WTC11 (cell line): ENCODE measurements at regions not wholly inside any gene's neighbourhood (a gene's known extent, or its start where the extent isn't known, plus 50 kb on each side); places are given as distances from the start of the nearest gene placed in this dataset.

Experiments used
- ATAC-seq: fragments of 200-7000 bp; cut with Tn5 transposase; 2 replicates; pipeline ENCODE4 v1.10.0; 2021; ENCODE audit warnings: mild to moderate bottlenecking, moderate library complexity
- CTCF ChIA-PET: fragments of 300-600 bp; sonication (Branson Sonifier 250); formaldehyde crosslinking; loops from one replicate; lab custom pipeline; 2021; ENCODE audit warnings: antibody characterized with exemption; lab: Charles Lee
- POLR2A ChIA-PET: fragments of 350-600 bp; sonication (Branson Sonifier 250); formaldehyde crosslinking; loops from one replicate; lab custom pipeline; 2021; ENCODE audit warnings: antibody characterized with exemption; lab: Charles Lee
- DNase-seq: peaks from one replicate; pipeline ENCODE4 v3.0.0; 2021; ENCODE audit warnings: low spot score
- H3K27ac Mint-ChIP-seq: 2 replicates; pipeline ENCODE4 v1.8.0; 2021; ENCODE audit warnings: mixed read lengths
- H3K27me3 Mint-ChIP-seq: 2 replicates; pipeline ENCODE4 v1.8.0; 2021; ENCODE audit warnings: low read depth, mild to moderate bottlenecking, moderate library complexity, mixed read lengths
- H3K36me3 Mint-ChIP-seq: 2 replicates; pipeline ENCODE4 v1.8.0; 2021; ENCODE audit warnings: mixed read lengths
- H3K4me1 Mint-ChIP-seq: 2 replicates; pipeline ENCODE4 v1.8.0; 2022; ENCODE audit warnings: mixed read lengths
- H3K4me3 Mint-ChIP-seq: 2 replicates; pipeline ENCODE4 v1.8.0; 2021; ENCODE audit warnings: mild to moderate bottlenecking, moderate library complexity, mixed read lengths
- H3K9me3 Mint-ChIP-seq: 2 replicates; pipeline ENCODE4 v1.8.0; 2021; ENCODE audit warnings: mixed read lengths
- ARID4B ChIP-seq: sonication (generic); formaldehyde crosslinking; IDR thresholded peaks from 2 replicates; pipeline ENCODE4 v1.8.0; 2023; ENCODE audit warnings: missing genetic modification reagents, mild to moderate bottlenecking, borderline replicate concordance
- E2F1 ChIP-seq: sonication (generic); formaldehyde crosslinking; IDR thresholded peaks from 2 replicates; pipeline ENCODE4 v1.8.0; 2022; ENCODE audit warnings: mild to moderate bottlenecking, missing genetic modification reagents
- EMX1 ChIP-seq: fragments of 250-450 bp; sonication (Bioruptor Pico); IDR thresholded peaks from 2 replicates; pipeline ENCODE4 v1.8.0; 2021; ENCODE audit warnings: mild to moderate bottlenecking
- FOXJ3 ChIP-seq: sonication (generic); formaldehyde crosslinking; IDR thresholded peaks from 2 replicates; pipeline ENCODE4 v1.9.0; 2021; ENCODE audit warnings: missing genetic modification reagents, mild to moderate bottlenecking, borderline replicate concordance
- FOXP1 ChIP-seq: sonication (generic); formaldehyde crosslinking; IDR thresholded peaks from 2 replicates; pipeline ENCODE4 v1.8.0; 2022; ENCODE audit warnings: missing genetic modification reagents, mild to moderate bottlenecking, moderate library complexity, borderline replicate concordance
- FOXP4 ChIP-seq: sonication (generic); formaldehyde crosslinking; IDR thresholded peaks from 2 replicates; pipeline ENCODE4 v1.8.0; 2022; ENCODE audit warnings: mild to moderate bottlenecking, missing genetic modification reagents
- IRF2 ChIP-seq: sonication (generic); formaldehyde crosslinking; IDR thresholded peaks from 2 replicates; pipeline ENCODE4 v1.8.0; 2022; ENCODE audit warnings: low read depth, missing genetic modification reagents, borderline replicate concordance
- NFE2L1 ChIP-seq: sonication (generic); formaldehyde crosslinking; IDR thresholded peaks from 2 replicates; pipeline ENCODE4 v1.8.1; 2023; ENCODE audit warnings: missing genetic modification reagents
- PRRX2 ChIP-seq: fragments of 250-450 bp; sonication (Bioruptor Pico); IDR thresholded peaks from 2 replicates; pipeline ENCODE4 v1.8.0; 2021; ENCODE audit warnings: mild to moderate bottlenecking
- SMAD3 ChIP-seq: sonication (generic); formaldehyde crosslinking; IDR thresholded peaks from 2 replicates; pipeline ENCODE4 v1.8.0; 2022; ENCODE audit warnings: missing genetic modification reagents, mild to moderate bottlenecking, borderline replicate concordance
- TEAD1 ChIP-seq: sonication (generic); formaldehyde crosslinking; IDR thresholded peaks from 2 replicates; pipeline ENCODE4 v1.8.0; 2022; ENCODE audit warnings: mild to moderate bottlenecking, missing genetic modification reagents
- TP53 ChIP-seq: sonication (generic); formaldehyde crosslinking; IDR thresholded peaks from 2 replicates; pipeline ENCODE4 v1.8.1; 2023; ENCODE audit warnings: mild to moderate bottlenecking, missing genetic modification reagents
- ZNF416 ChIP-seq: fragments of 250-450 bp; sonication (Bioruptor Pico); IDR thresholded peaks from 2 replicates; pipeline ENCODE4 v1.9.0; 2021; ENCODE audit warnings: mild to moderate bottlenecking, inconsistent platforms
- ZNF532 ChIP-seq: fragments of 250-450 bp; sonication (Bioruptor Pico); IDR thresholded peaks from 2 replicates; pipeline ENCODE4 v1.9.0; 2021; ENCODE audit warnings: mild to moderate bottlenecking, borderline replicate concordance
- ZNF671 ChIP-seq: fragments of 250-450 bp; sonication (Bioruptor Pico); IDR thresholded peaks from 2 replicates; pipeline ENCODE4 v1.8.0; 2021; ENCODE audit warnings: mild to moderate bottlenecking
- TF ChIP-seq, protein P1 (sequence below): sonication (generic); formaldehyde crosslinking; IDR thresholded peaks from 2 replicates; pipeline ENCODE4 v1.8.1; 2023; ENCODE audit warnings: mild to moderate bottlenecking, missing genetic modification reagents
- TF ChIP-seq, protein P2 (sequence below): fragments of 250-450 bp; sonication (Bioruptor Pico); IDR thresholded peaks from 2 replicates; pipeline ENCODE4 v1.8.0; 2021; ENCODE audit warnings: mild to moderate bottlenecking

DNA sequence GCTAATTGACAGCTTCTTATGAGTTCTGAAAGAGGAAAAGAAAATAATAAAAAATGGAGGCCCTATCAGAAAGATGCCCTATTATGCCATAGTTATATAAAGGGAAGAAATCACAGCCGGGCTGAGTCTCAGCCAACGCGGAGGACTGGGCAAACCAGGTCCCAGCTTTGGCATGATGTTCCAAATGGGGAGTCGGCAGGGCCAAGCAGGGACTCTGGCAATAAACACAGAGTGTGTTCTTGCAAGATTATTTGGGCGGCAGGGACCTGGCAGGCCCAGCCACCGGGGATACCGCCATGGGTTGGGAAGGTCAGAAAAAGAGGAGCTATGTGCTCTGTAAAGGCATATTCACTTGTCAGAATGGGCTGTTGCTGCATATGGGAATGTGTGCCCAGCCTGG, 694.9 kb downstream of the BCL11A start:
- Mint-ChIP-seq H3K9me3 (peaks cover 34% of the 10 kb centered on the region), H3K36me3 (peaks cover 18% of the 10 kb centered on the region), H3K27me3 (no peaks in the 10 kb centered on the region), H3K4me1 (no peaks in the 10 kb centered on the region), H3K27ac (no peak overlapping the region), H3K4me3 (no peak overlapping the region)
- POLR2A ChIA-PET, result no interaction called here
- no peak for TF ChIP-seq NFE2L1 (CRISPR knock-in tag)
- no peak for TF ChIP-seq ZNF671
- TF ChIP-seq, protein P1, sequence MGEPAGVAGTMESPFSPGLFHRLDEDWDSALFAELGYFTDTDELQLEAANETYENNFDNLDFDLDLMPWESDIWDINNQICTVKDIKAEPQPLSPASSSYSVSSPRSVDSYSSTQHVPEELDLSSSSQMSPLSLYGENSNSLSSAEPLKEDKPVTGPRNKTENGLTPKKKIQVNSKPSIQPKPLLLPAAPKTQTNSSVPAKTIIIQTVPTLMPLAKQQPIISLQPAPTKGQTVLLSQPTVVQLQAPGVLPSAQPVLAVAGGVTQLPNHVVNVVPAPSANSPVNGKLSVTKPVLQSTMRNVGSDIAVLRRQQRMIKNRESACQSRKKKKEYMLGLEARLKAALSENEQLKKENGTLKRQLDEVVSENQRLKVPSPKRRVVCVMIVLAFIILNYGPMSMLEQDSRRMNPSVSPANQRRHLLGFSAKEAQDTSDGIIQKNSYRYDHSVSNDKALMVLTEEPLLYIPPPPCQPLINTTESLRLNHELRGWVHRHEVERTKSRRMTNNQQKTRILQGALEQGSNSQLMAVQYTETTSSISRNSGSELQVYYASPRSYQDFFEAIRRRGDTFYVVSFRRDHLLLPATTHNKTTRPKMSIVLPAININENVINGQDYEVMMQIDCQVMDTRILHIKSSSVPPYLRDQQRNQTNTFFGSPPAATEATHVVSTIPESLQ (CRISPR knock-in tag), result no peak
- CTCF ChIA-PET, result no interaction called here
- ATAC-seq, result no peak
- no peak for DNase-seq

GRCh38 chr2:59857109-59857508, 696.3 kb downstream of the BCL11A start:
- DNase-seq, result no peak
- Mint-ChIP-seq H3K4me3 (no peak overlapping the region), H3K27me3 (no peaks in the 10 kb centered on the region), H3K27ac (no peak overlapping the region), H3K36me3 (peaks cover 11% of the 10 kb centered on the region), H3K4me1 (no peaks in the 10 kb centered on the region), H3K9me3 (peaks cover 20% of the 10 kb centered on the region)
- ChIA-PET CTCF (no interaction called here), POLR2A (no interaction called here)
- ATAC-seq, result no peak
- TF ChIP-seq FOXJ3 (CRISPR knock-in tag) (no peak), IRF2 (CRISPR knock-in tag) (no peak), FOXP1 (CRISPR knock-in tag) (no peak), EMX1 (CRISPR knock-in tag) (no peak), E2F1 (CRISPR knock-in tag) (no peak), TEAD1 (CRISPR knock-in tag) (no peak), FOXP4 (CRISPR knock-in tag) (no peak), PRRX2 (no peak), TP53 (CRISPR knock-in tag) (no peak), ZNF416 (CRISPR knock-in tag) (no peak)
- TF ChIP-seq, protein P2, sequence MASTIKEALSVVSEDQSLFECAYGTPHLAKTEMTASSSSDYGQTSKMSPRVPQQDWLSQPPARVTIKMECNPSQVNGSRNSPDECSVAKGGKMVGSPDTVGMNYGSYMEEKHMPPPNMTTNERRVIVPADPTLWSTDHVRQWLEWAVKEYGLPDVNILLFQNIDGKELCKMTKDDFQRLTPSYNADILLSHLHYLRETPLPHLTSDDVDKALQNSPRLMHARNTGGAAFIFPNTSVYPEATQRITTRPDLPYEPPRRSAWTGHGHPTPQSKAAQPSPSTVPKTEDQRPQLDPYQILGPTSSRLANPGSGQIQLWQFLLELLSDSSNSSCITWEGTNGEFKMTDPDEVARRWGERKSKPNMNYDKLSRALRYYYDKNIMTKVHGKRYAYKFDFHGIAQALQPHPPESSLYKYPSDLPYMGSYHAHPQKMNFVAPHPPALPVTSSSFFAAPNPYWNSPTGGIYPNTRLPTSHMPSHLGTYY (CRISPR knock-in tag), result no peak

DNA sequence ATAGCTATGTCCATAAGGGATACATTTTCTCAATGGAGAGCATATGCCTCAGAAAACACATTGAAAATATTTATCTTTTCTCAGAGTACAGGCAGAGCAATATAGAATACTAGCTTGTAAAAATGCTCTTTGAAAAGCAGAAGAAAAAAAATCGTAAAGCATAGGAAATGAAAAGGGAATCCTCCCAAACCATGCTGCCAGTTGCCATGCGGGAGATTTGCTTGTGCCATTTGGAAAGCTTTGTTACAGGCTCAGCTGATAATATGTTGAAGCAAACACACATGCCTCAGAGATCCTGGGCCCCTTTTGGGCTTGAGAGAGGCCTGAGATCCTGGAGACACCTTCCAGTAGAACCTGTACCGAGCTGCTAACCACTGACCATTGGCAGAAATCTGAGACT, 697.1 kb downstream of the BCL11A start:
- POLR2A ChIA-PET, result no interaction called here
- CTCF ChIA-PET, result no interaction called here

More for the DNA sequence above, 697.1 kb downstream of the BCL11A start:
- Mint-ChIP-seq H3K27me3 (no peaks in the 10 kb centered on the region), H3K4me3 (no peak overlapping the region), H3K36me3 (peaks cover 5% of the 10 kb centered on the region), H3K4me1 (no peaks in the 10 kb centered on the region), H3K27ac (no peak overlapping the region), H3K9me3 (peaks cover 13% of the 10 kb centered on the region)
- no peak for TF ChIP-seq ARID4B (CRISPR knock-in tag)
- TF ChIP-seq ZNF532 (CRISPR knock-in tag), result no peak
- no peak for TF ChIP-seq SMAD3 (CRISPR knock-in tag)
- DNase-seq (no peak), ATAC-seq (no peak)
